B cell (primary cell): ENCODE measurements at regions not wholly inside any gene's neighbourhood (a gene's known extent, or its start where the extent isn't known, plus 50 kb on each side); places are given as distances from the start of the nearest gene placed in this dataset.

ENCODE experiments used
- CTCF ChIP-seq: fragments of 200-600 bp; IDR thresholded peaks from one replicate; pipeline ENCODE4 v1.8.0; 2022; ENCODE audit warnings: antibody characterized with exemption, mild to moderate bottlenecking
- EZH2 ChIP-seq: IDR thresholded peaks from 2 replicates; pipeline ENCODE4 v1.6.1; 2012; ENCODE audit warnings: borderline replicate concordance, low read depth, mild to moderate bottlenecking, moderate library complexity, low read length; ENCODE audit not compliant: insufficient read depth, poor library complexity, severe bottlenecking

DNA sequence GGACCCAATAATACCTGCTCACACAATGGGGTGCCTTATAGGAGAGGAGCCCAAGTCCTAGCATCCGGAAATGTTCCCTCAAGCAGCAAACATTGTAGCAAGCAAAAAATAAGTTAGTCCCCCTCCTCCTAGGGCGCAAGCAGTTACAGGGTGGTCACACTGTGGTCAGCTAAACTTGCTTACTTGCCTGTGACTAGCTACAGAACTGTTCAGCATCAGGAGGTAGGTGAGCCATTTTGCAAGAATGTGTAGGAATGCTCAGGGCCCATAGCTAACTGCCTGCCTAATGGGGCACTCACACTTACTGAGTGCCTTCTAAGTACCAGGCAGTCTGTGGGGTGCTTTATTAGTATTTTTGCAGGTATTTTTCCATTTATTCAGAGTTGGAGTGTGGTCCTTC is 154.6 kb upstream of the GRIN2B start:
- no peak for TF ChIP-seq CTCF
- no peak for TF ChIP-seq EZH2
